Posterior vena cava (tissue), 2 donors: ENCODE measurements at regions not wholly inside any gene's neighbourhood (a gene's known extent, or its start where the extent isn't known, plus 50 kb on each side); places are given as distances from the start of the nearest gene placed in this dataset.

Source experiments
- DNase-seq: peaks from one replicate; pipeline ENCODE4 v3.0.0-alpha.2; 2020; ENCODE audit warnings: low spot score
- intact Hi-C, 2 donors: fragments of 100-400 bp; cut with DNase I; formaldehyde crosslinking; loops; one replicate each; pipeline versions ENCODE4 v1.14.1 to v1.14.2; 2022 to 2023
- donor health status: DM: yes; HTN: yes; CAD: no.
- donor health status: DM: yes; HTN: yes; CAD: no.

DNA sequence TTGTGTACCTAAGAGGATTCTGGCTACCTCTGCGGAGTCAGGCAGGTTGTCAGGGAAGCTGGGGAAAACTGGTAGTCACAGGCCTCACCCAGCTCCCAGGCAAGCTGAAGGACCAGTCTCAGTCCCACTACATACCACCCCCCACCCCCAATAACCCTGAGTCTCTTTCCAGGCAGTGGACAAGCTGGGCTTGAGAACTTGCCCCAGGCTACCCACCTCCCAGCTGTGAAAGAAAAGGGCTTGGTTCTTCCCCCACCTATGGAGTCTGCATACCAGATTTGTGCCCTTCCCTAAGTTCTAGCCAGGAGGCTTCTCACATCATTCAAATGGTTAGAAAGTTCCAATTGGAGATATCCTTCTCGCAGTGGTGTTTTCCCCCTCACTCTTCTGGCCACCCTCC, 1678.8 kb downstream of the MAT2B start:
- no peak for DNase-seq
- intact Hi-C loops = no loop called here

DNA sequence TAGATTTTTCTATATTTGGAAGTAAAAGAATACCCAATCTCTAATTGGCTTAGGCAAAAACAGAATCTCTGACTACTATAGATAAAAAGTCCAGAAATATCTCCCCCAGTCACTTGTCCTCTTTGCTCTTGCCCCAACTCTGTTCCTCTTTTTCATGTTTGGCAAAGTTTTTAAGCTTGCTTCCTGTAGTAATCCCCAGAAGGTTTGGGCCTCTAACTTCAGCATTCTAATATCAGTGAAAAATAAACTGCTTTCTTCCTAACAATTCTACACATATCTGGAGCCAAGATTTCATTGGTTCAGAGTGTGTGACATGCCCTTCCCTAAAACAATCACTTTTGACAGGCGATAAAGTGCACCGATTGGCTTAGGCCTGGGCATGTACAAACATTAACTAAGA, 1680.3 kb downstream of the MAT2B start:
- no peak for DNase-seq
- intact Hi-C loops = no loop called here

DNA sequence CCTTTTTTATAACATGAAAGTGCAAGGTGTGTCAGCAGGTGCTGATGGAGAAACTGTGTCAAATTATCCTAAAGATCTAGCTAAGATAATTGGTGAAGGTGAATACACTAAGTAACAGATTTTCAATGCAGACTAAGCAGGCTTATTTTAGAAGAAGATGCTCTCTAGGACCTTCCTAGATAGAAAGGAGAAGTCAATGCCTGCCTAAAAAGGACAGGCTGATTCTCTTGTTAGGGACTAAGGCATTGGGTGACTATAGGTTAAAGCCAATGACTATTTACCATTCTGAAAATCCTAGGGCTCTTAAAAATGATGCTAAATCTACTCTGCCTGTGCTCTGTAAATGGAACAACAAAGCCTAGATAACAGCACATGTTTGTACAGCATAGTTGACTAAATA, 1682.4 kb downstream of the MAT2B start:
- intact Hi-C loops = no loop called here
- DNase-seq = no peak

DNA sequence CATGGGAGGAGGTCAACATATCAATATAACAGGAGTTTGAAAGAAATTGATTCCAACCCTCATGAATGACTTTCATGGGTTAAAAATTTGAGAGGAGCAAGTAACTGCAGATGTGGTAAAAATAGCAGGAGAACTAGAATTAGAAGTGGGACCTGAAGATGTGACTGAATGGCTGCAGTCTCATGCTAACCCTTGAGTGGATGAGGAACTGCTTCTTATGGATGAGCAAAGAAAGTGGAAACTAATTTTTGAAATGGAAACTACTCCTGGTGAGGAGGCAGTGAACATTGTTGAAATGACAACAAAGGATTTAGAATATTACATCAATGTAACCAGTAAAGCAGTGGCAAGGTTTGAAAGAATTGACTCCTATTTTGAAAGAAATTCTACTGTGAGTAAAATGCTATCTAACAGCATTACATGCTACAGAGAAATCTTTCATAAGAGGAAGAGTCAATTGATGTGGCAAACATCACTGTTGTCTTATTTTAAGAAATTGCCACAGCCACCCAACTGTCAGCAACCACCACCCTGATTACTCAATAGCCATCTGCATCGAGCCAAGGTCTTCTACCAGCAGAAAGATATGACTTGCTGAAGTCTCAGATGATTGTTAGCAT, 1683.2 kb downstream of the MAT2B start:
- DNase-seq = no peak
- intact Hi-C loops = no loop called here

DNA sequence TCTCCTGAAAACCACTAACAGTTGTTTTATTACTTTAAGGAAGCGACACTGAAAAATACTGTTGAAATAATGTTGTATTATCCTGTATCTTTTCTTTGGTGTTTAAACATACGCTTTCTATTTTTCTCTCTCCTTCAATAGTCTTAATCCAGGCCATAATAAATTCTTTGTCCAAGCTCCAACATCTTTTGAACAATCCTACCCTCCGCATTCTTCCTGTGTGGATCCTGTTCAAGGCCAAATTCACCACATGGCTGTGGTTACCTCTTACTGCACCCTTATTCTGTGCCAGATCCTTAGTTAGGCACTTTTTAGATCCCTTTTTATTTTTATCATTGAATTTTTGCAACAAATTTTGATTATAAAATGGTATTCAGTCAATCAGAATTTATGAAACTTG, 1691.5 kb downstream of the MAT2B start:
- intact Hi-C loops = no loop called here
- no peak for DNase-seq

DNA sequence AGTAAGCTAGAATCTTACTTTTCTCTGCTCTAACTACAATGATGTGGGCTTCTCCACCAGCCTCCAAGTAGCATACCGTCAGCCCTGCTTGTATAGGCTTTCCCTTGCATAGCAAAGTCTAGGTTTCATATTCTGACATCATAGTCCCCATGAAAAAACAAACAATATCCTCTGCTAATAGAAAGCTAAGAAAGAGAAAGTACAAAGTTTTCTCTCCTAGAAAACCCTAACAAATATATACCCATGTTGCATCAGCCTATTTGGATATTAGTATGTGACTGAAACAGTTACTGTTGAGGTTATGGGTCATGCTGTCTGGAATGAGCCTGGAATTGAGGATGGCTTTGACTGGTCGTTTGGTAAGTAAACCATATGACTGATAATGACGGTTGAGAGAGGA, 1696.0 kb downstream of the MAT2B start:
- intact Hi-C loops = no loop called here
- DNase-seq = no peak

DNA sequence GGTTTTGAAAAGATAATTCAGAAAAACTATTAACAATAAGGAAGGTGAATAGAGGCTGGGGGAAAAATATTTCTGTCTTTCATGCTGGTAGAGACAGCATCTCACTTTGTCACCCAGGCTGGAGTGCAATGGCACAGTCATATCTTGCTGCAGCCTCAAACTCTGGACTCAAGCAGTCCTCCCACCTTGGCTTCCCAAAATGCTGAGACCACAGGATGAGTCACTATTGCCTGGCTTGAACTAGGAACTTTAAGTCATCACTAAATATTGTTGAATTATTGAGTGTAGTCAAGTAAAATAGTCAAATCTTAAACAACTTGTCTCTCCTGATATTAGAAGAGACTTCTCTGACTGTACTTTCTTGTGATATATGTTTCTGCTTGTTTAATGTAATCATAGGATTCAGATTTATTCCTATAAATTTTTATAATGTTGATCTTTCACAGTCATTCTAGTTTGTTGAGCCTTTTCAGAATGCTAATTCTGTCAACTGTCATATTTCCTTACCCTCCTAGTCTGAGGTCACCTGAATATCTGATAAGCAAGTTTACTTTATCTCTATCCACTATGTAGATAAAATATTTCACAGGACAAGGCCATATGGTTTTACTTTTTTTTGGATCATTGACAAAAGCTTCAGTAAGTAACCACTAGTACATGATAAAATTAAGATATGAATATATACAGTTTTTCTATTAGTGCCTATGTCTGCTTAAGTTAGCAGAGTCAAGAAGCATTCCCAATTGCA, 1696.5 kb downstream of the MAT2B start:
- no peak for DNase-seq
- intact Hi-C loops = no loop called here

DNA sequence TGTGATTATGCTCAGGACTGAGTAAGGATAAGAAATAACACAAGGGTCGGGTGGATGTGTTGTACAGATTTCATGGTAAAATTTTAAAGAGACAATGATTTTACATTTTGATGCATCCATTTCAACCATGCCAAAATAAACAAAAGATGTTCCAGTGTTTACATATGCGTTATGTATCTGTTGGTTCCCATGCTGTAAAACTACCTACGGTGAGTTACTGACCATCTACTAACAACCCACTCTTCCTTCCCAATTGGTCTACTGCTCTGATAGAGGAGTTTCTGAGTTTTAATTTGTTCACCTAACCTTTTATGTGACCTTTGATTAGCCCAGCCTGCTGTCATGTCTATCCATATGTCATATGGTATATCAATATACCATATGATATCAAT, 1697.1 kb downstream of the MAT2B start:
- intact Hi-C loops = no loop called here
- no peak for DNase-seq

DNA sequence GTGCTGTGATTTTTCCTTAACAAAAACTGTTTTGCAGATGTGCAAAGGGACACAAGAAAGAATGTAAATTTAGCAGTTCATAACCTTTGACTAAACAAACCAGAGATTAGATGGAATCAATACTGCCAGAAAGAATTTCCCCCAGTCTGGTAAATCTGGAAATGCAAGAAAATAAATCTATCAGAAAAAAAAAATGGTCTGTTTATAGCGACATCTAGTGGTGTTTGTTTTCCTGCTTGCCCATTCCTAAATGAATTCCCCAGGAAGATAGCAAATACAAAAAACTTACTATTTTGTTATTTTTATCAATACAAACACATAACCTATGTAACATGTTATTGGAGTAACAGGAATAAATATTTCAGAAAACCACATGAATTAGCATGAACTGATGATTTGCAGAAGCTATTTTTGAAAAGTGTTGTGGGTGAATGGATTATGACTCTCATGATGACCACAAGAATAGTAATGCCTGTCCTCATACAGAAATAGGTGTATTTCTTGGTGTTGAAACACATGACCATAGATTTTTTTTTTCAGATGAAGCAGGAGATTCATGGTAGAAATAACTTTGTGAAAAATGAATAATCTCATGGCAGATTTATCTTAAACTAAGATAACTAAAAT, 1703.8 kb downstream of the MAT2B start:
- no peak for DNase-seq
- intact Hi-C loops = no loop called here

DNA sequence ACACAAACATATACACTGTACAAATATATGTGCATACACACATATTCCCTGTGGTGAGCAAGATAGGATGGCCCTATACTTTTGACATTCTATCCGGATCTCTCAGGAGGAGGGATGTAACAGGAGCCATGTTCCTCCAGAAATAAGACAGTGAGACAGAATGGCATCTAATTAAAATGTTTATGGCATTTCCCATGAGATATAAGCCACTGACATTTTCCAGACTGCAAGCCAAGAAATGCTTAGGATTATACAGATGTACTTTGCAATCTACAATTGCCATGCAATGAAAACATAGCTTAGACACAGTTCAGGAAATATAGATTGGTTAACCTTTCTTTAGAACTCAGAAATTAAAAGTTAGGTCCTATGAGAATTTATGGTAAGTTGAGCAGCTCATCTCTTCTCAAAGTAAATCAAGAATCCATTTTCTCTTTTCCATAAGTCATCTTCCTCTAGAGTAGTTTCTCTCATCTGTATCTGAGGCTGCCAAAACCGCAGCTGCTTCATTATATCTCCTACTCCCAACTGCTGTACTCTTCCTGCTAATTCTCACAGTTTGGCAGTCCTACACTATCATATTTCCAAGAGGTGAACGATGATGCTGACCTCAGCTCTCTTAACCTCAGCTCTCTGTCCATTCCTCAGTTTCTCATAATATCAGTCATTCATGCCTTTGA, 1719.1 kb downstream of the MAT2B start:
- intact Hi-C loops = loop anchor here in 1 of 2 donors (5.0 kb wide), 1 partner anchor 1887 kb away; no protein-coding TSS in a partner anchor
- DNase-seq = no peak

DNA sequence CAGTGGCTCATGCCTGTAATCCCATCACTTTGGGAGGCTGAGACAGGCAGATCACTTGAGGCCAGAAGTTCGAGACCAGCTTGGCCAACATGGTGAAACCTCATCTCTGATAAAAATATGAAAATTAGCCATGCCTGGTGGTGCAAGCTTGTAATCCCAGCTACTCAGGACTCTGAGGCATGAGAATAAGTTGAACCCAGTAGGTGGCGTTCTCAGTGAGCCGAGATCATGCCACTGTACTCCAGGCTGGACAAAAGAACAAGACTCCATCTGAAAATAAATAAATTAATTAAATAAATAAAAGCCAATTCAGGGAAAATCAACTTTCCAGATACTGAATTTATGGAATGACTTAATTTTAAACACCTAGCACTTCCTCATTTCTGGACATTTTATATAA, 1722.1 kb downstream of the MAT2B start:
- intact Hi-C loops = loop anchor here in 1 of 2 donors (5.0 kb wide), 1 partner anchor 1890 kb away; no protein-coding TSS in a partner anchor
- no peak for DNase-seq

DNA sequence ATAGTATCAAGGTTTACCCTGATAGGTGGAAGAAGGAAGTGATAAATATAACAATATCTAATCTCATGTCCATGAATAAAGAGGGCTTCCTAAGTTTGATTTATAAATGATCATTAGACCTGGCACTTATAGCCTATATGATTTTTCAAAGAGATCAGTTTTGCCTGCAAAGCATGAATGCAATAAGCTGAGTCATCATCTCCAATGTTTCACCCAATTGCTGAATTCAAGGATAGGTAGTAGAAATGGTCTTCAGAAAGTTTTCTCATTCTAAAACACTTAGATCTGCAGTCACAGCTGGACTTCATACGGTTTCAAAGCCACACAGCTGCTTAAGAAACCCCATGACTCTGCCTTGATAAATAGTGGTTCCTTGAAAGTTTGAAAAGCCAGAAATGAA, 1722.8 kb downstream of the MAT2B start:
- no peak for DNase-seq
- intact Hi-C loops = loop anchor here in 1 of 2 donors (5.0 kb wide), 1 partner anchor 1891 kb away; no protein-coding TSS in a partner anchor

DNA sequence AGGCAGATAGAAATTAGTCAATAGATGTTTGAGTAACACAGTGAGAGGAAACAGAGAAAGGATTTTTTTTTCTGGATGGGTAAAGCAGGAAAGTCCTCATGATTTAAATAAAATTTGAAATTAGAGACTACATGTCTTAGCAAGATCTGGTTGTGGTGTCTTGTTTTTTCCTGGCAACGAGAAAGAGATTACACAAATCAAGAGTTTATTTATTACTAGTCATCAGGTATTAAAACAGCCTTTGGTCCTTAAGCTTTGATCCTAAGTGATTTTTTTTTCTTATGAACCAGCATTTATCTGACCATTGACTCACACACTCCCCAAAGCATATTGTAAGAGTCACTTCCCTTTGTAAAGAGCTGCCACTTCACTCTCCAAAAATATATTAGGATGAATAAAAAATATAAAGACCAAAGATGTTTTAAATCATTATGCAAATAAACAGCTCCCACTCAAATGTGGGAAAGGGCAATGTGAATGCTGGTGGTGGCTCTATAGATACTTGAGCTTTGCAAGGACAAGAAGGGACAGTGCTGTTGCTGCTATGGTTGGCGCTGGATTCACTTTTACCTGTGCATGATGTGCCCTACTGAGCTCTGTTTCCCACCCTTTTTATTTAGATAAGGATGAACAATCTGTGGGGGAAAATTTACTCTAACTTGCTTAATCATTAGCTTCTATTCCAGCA, 1726.5 kb downstream of the MAT2B start:
- DNase-seq = no peak
- intact Hi-C loops = no loop called here

DNA sequence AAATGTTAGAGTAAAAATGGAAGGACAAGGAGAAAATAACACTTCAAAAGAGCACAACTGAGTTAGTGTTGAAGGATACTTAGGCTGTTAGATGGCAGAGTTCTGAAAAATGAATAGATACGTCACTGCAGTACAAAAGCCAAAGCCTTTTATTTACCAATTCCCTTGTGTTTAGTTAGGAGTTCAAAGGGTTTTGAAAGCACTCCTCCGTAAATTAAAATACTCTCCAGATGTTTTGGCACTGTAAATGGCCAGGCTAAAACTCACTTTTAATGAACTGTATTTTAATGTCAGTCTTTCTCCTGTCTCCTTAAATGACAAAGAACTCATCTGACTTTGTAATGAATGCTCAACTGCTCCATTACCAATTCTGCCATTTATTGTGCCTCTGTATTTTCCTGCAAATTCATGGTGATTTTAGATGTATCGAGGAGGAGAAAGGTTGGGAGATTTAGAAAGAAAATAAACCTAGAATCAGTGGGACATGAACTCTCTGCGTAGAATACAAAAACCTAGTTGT, 1727.2 kb downstream of the MAT2B start:
- no peak for DNase-seq
- intact Hi-C loops = no loop called here

DNA sequence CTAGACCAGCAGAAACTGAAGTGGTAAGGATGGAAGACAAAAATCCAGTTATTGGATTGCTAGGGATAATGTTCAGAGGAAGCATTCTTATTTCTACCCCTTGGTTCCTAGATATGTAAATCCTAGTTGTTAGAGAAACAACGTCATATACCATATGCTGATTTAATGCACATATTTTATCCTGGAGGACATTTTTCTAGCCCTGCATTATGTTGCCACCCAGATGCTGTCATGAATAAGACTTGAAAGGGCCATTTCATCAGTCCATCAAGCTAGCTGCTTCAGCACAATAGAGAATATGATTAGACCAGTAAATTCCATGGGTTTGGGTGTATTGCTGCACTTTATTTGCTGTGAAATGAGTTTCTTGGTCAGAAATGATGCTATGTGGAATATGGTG, 1736.4 kb downstream of the MAT2B start:
- no peak for DNase-seq
- intact Hi-C loops = no loop called here

DNA sequence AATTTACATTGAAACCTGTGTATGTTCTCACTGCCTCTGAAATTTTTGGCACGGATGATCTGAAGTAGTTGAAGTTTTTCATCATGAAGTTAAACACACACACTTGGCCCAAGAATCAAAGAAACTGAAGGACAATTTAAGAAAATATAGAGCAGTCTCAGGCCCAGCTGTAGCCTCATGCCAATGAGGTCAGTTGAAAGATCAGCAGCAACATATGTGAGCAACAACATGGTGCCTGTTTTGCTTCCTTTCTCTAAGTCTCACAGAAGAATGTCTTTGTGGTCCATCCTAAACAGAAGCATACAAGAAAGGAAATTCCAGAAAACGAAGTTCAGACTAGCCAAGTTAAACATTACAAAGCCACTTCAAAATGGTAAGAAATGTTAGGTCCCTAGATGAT, 1737.2 kb downstream of the MAT2B start:
- intact Hi-C loops = no loop called here
- no peak for DNase-seq

DNA sequence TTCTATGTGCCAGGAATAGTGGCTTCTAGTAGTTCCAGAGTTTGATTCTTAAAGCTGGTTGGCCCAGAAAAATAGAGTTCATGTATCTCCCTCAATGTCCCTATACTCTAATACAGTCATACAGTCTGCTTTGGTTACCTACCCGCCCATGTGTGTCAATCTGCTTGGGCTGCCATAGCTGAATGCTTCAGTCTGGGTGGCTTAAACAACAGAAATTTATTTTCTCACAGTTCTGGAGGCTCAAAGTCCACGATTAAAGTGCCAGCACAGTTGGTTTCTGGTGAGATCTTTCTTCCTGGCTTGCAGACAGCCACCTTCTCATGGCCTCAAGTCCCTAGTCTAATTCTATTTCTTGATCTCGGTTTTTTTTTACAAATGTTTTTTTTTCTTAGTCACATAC, 1739.0 kb downstream of the MAT2B start:
- intact Hi-C loops = no loop called here

DNA sequence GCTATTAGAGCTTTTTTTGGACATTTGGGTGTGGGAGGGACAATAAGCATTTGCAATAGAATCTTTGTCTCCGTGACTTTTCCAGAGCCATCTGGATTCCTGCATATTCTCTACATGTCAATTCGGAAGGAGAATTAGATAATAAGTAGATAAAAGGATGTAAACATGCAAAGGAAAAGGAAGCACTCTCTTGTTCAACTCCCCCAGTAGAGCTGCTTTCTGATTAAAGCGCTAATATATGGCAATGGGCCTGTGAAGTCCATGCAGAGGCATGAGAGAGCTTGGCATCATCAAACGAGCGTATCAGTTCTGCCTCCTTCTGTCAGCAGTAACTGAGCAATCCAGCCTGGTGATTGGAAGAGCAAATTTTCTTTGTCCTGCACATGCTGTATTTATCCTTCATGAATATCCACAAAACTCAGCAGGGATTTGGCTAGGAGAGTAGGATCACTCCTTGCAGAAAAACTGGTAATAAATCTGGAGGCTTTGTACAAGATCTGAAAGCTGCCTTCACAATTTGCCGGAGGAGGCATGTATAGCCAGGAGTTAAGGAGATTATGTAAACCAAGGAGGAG, 1752.9 kb downstream of the MAT2B start:
- intact Hi-C loops = no loop called here
- no peak for DNase-seq

More for the DNA sequence above, 1739.0 kb downstream of the MAT2B start:
- DNase-seq = no peak

DNA sequence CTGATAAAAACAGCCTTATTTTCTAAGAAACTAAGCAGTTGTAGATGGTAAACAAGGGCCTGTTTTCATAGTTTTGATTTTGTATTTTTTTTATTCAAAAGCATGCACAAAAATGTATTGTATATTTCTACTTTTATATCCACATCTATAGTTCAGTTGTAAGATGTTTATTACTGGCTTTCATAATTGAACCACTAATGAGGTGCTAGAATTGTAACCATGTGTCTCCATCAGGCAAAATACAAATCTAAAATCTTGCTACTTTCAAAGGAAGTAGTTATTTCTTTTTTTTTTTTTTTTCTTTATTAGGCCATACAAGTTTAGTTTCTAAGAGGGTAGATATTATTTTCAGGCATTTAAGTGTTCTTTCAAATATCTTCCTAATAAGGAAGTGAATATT, 1755.0 kb downstream of the MAT2B start:
- DNase-seq = no peak
- intact Hi-C loops = no loop called here
